ENCODE measurements at regions not wholly inside any gene's neighbourhood (a gene's known extent, or its start where the extent isn't known, plus 50 kb on each side); places are given as distances from the start of the nearest gene placed in this dataset.

GRCh38 chr1:58941471-58942289, 157.8 kb upstream of the JUN start:
- TF ChIP-seq POLR2A (IDR thresholded peaks at IDR 0.05) (no peak), CTCF (IDR thresholded peaks at IDR 0.05) (no peak)

Measured in tibial nerve (tissue), 3 donors.